ENCODE measurements at regions not wholly inside any gene's neighbourhood (a gene's known extent, or its start where the extent isn't known, plus 50 kb on each side); places are given as distances from the start of the nearest gene placed in this dataset.

- no peak for DNase-seq
Measured at GRCh38 chr2:235371018-235371417, 122.8 kb upstream of the AGAP1 start.

- DNase-seq: no peak
Measured at GRCh38 chr2:235373171-235373570, 120.7 kb upstream of the AGAP1 start.

GRCh38 chr2:235377176-235377575 is 116.7 kb upstream of the AGAP1 start:
- no peak for DNase-seq

GRCh38 chr2:235378246-235378645 is 115.6 kb upstream of the AGAP1 start:
- DNase-seq: no peak

- DNase-seq: no peak
Measured at GRCh38 chr2:235378944-235379343, 114.9 kb upstream of the AGAP1 start.

- DNase-seq: no peak
Measured at GRCh38 chr2:235381261-235381912, 112.5 kb upstream of the AGAP1 start.

- DNase-seq: no peak
Measured at GRCh38 chr2:235382179-235382578, 111.7 kb upstream of the AGAP1 start.

GRCh38 chr2:235382601-235383000 is 111.2 kb upstream of the AGAP1 start:
- no peak for DNase-seq

- DNase-seq: no peak
Measured at GRCh38 chr2:235383272-235383843, 110.5 kb upstream of the AGAP1 start.

- DNase-seq: no peak
Measured at GRCh38 chr2:235384624-235385023, 109.2 kb upstream of the AGAP1 start.

GRCh38 chr2:235389626-235390025 is 104.2 kb upstream of the AGAP1 start:
- no peak for DNase-seq

- DNase-seq: peak; percentile 44
Measured at GRCh38 chr2:235390108-235390815, 103.6 kb upstream of the AGAP1 start.

GRCh38 chr2:235390816-235391194 is 103.0 kb upstream of the AGAP1 start:
- no peak for DNase-seq

GRCh38 chr2:235391921-235392615 is 101.8 kb upstream of the AGAP1 start:
- no peak for DNase-seq

- no peak for DNase-seq
Measured at GRCh38 chr2:235394278-235394828, 99.5 kb upstream of the AGAP1 start.

- DNase-seq: no peak
Measured at GRCh38 chr2:235396071-235396846, 97.6 kb upstream of the AGAP1 start.

GRCh38 chr2:235398321-235398720 is 95.5 kb upstream of the AGAP1 start:
- no peak for DNase-seq

- no peak for DNase-seq
Measured at GRCh38 chr2:235399895-235400294, 93.9 kb upstream of the AGAP1 start.

GRCh38 chr2:235402422-235402821 is 91.4 kb upstream of the AGAP1 start:
- no peak for DNase-seq

GRCh38 chr2:235405612-235406361 is 88.1 kb upstream of the AGAP1 start:
- no peak for DNase-seq

- no peak for DNase-seq
Measured at GRCh38 chr2:235406430-235406829, 87.4 kb upstream of the AGAP1 start.
